Uterus (tissue), 3 donors: ENCODE measurements at regions not wholly inside any gene's neighbourhood (a gene's known extent, or its start where the extent isn't known, plus 50 kb on each side); places are given as distances from the start of the nearest gene placed in this dataset.

ENCODE experiments used
- DNase-seq, 2 donors: peaks; one replicate each; pipeline ENCODE4 v3.0.0-alpha.2; 2019 to 2020
- H3K27ac ChIP-seq, 2 donors: fragments of 200-600 bp; sonication (generic); 1 replicate in 1 of 2; 2 replicates in 1 of 2; pipeline ENCODE4 v1.5.1; 2016 to 2018
- H3K27me3 ChIP-seq, 2 donors: fragments of 200-600 bp; sonication (generic); one replicate each; pipeline ENCODE4 v1.5.1; 2018 to 2019; ENCODE audit warnings: control low read depth in 1 of 2
- H3K36me3 ChIP-seq, 2 donors: fragments of 200-600 bp; sonication (generic); one replicate each; pipeline ENCODE4 v1.5.1; 2019; ENCODE audit warnings: control low read depth in 1 of 2
- H3K4me1 ChIP-seq, 2 donors: fragments of 200-600 bp; sonication (generic); one replicate each; pipeline ENCODE4 v1.5.1; 2018 to 2019; ENCODE audit warnings: control low read depth in 1 of 2
- H3K4me3 ChIP-seq, 2 donors: fragments of 200-600 bp; sonication (generic); 1 replicate in 1 of 2; 2 replicates in 1 of 2; pipeline ENCODE4 v1.5.1; 2018 to 2019; ENCODE audit warnings: mild to moderate bottlenecking in 1 of 2
- H3K9me3 ChIP-seq, 2 donors: fragments of 200-600 bp; sonication (generic); one replicate each; pipeline ENCODE4 v1.5.1; 2019; ENCODE audit warnings: control low read depth in 1 of 2
- CTCF ChIP-seq, 4 experiments: fragments of 200-600 bp in 2 of 4; fragments of 450-650 bp in 2 of 4; sonication (generic) in 2 of 4; IDR thresholded peaks; one replicate each; pipeline ENCODE4 v1.5.1; 2016 to 2019; ENCODE audit warnings: antibody characterized with exemption in 4 of 4, mild to moderate bottlenecking in 2 of 4, moderate library complexity in 1 of 4
- POLR2A ChIP-seq, 2 donors: fragments of 450-650 bp; IDR thresholded peaks; one replicate each; pipeline ENCODE4 v1.6.1; 2016; ENCODE audit warnings: antibody characterized with exemption in 2 of 2, mild to moderate bottlenecking in 1 of 2, moderate library complexity in 1 of 2
- intact Hi-C: fragments of 100-400 bp; cut with DNase I; formaldehyde crosslinking; loops from one replicate; pipeline ENCODE4 v1.15.1; 2023; ENCODE audit warnings: low total_unique reads
- donor health status: DM: yes; HTN: yes; CAD: no.

GRCh38 chr6:78500299-78501089 lies 366.9 kb upstream of the IRAK1BP1 start:
- no peak for DNase-seq
- Histone ChIP-seq H3K4me3 (no peak overlapping the region), H3K9me3 (no peaks in the 10 kb centered on the region), H3K4me1 (no peaks in the 10 kb centered on the region), H3K27ac (no peak overlapping the region), H3K27me3 (no peaks in the 10 kb centered on the region), H3K36me3 (no peaks in the 10 kb centered on the region)
- no peak for TF ChIP-seq POLR2A (IDR thresholded peaks at IDR 0.05)
- intact Hi-C loops, result no loop called here

- Histone ChIP-seq H3K36me3 (no peaks in the 10 kb centered on the region), H3K27ac (no peak overlapping the region), H3K27me3 (no peaks in the 10 kb centered on the region), H3K4me3 (no peak overlapping the region), H3K9me3 (no peaks in the 10 kb centered on the region), H3K4me1 (no peaks in the 10 kb centered on the region)
- intact Hi-C loops, result no loop called here
- TF ChIP-seq CTCF (IDR thresholded peaks at IDR 0.05) (no peak), POLR2A (IDR thresholded peaks at IDR 0.05) (no peak)
- no peak for DNase-seq
These were observed 364.9 kb upstream of the IRAK1BP1 start for GRCh38 chr6:78502386-78502887.

- Histone ChIP-seq H3K27ac (no peak overlapping the region), H3K36me3 (no peaks in the 10 kb centered on the region), H3K27me3 (no peaks in the 10 kb centered on the region), H3K4me1 (no peaks in the 10 kb centered on the region), H3K9me3 (no peaks in the 10 kb centered on the region), H3K4me3 (no peak overlapping the region)
- intact Hi-C loops, result no loop called here
- TF ChIP-seq CTCF (IDR thresholded peaks at IDR 0.05), result no peak
- no peak for TF ChIP-seq POLR2A (IDR thresholded peaks at IDR 0.05)
- no peak for DNase-seq
These were observed 362.2 kb upstream of the IRAK1BP1 start for GRCh38 chr6:78505178-78505577.

GRCh38 chr6:78511009-78511408 lies 356.3 kb upstream of the IRAK1BP1 start:
- no peaks in the 10 kb centered on the region for H3K9me3 ChIP-seq
- H3K36me3 ChIP-seq, result no peaks in the 10 kb centered on the region
- no peaks in the 10 kb centered on the region for H3K27me3 ChIP-seq
- no peak for DNase-seq
- no peak overlapping the region for H3K27ac ChIP-seq
- no peak for TF ChIP-seq CTCF (IDR thresholded peaks at IDR 0.05)
- no peak for TF ChIP-seq POLR2A (IDR thresholded peaks at IDR 0.05)
- no peak overlapping the region for H3K4me3 ChIP-seq
- intact Hi-C loops, result no loop called here
- H3K4me1 ChIP-seq, result no peaks in the 10 kb centered on the region

GRCh38 chr6:78513856-78514255 lies 353.5 kb upstream of the IRAK1BP1 start:
- no peak for DNase-seq
- no peak overlapping the region for H3K4me3 ChIP-seq
- no peak overlapping the region for H3K27ac ChIP-seq
- no peaks in the 10 kb centered on the region for H3K36me3 ChIP-seq
- H3K27me3 ChIP-seq, result no peaks in the 10 kb centered on the region
- no peaks in the 10 kb centered on the region for H3K9me3 ChIP-seq
- intact Hi-C loops, result no loop called here
- H3K4me1 ChIP-seq, result no peaks in the 10 kb centered on the region
- no peak for TF ChIP-seq CTCF (IDR thresholded peaks at IDR 0.05)
- TF ChIP-seq POLR2A (IDR thresholded peaks at IDR 0.05), result no peak
